DOHH2 (cell line): ENCODE measurements at regions not wholly inside any gene's neighbourhood (a gene's known extent, or its start where the extent isn't known, plus 50 kb on each side); places are given as distances from the start of the nearest gene placed in this dataset.

Source experiments
- H3F3A ChIP-seq: fragments of 200-600 bp; sonication (generic), shearing (Covaris generic); 2 replicates; pipeline ENCODE4 v1.6.0; 2016; ENCODE audit warnings: antibody characterized with exemption, mild to moderate bottlenecking; ENCODE audit not compliant: control insufficient read depth, insufficient read depth
- H3K27ac ChIP-seq: fragments of 200-600 bp; sonication (generic); 2 replicates; pipeline ENCODE4 v1.5.1; 2014; ENCODE audit warnings: low read depth, mild to moderate bottlenecking, low read length, moderate library complexity
- H3K27me3 ChIP-seq: fragments of 200-600 bp; sonication (generic); 2 replicates; pipeline ENCODE4 v1.6.1; 2014; ENCODE audit warnings: mild to moderate bottlenecking, low read length, mixed read lengths; ENCODE audit not compliant: control insufficient read depth
- H3K36me3 ChIP-seq: fragments of 200-600 bp; sonication (generic); 2 replicates; pipeline ENCODE4 v1.6.1; 2014; ENCODE audit warnings: mild to moderate bottlenecking, low read length, moderate library complexity, mixed read lengths; ENCODE audit not compliant: control insufficient read depth
- H3K4me1 ChIP-seq: fragments of 200-600 bp; sonication (generic); 2 replicates; pipeline ENCODE4 v1.6.1; 2014; ENCODE audit warnings: mild to moderate bottlenecking, low read length, mixed read lengths; ENCODE audit not compliant: control insufficient read depth
- H3K4me2 ChIP-seq: fragments of 200-600 bp; sonication (generic); 2 replicates; pipeline ENCODE4 v1.6.0; 2014; ENCODE audit warnings: mild to moderate bottlenecking, low read length, moderate library complexity
- H3K4me3 ChIP-seq: fragments of 200-600 bp; sonication (generic); 2 replicates; pipeline ENCODE4 v1.5.1; 2014; ENCODE audit warnings: mild to moderate bottlenecking, low read length, mixed read lengths
- H3K79me2 ChIP-seq: fragments of 200-600 bp; sonication (generic); 2 replicates; pipeline ENCODE4 v1.6.1; 2014; ENCODE audit warnings: mild to moderate bottlenecking, low read length, mixed read lengths; ENCODE audit not compliant: control insufficient read depth
- H3K9me2 ChIP-seq: fragments of 200-600 bp; sonication (generic); replicated peaks from 2 replicates; pipeline ENCODE4 v1.6.1; 2014; ENCODE audit warnings: mild to moderate bottlenecking, low read length, mixed read lengths; ENCODE audit not compliant: control insufficient read depth
- H3K9me3 ChIP-seq: fragments of 200-600 bp; sonication (generic); 2 replicates; pipeline ENCODE4 v1.6.1; 2014; ENCODE audit warnings: antibody characterized with exemption, low read length, mixed read lengths; ENCODE audit not compliant: control insufficient read depth, insufficient read depth
- H4K20me1 ChIP-seq: fragments of 200-600 bp; sonication (generic); 2 replicates; pipeline ENCODE4 v1.6.0; 2014; ENCODE audit warnings: low read depth, mild to moderate bottlenecking, antibody characterized with exemption, low read length, moderate library complexity; ENCODE audit not compliant: control insufficient read depth, insufficient read depth
- EZH2phosphoT487 ChIP-seq: fragments of 200-600 bp; sonication (generic); IDR thresholded peaks from 2 replicates; pipeline ENCODE4 v1.6.1; 2017; ENCODE audit warnings: borderline replicate concordance, mild to moderate bottlenecking, antibody characterized with exemption, low read length, moderate library complexity, mixed read lengths
- TF ChIP-seq, protein P1 (sequence below): fragments of 200-600 bp; sonication (generic); IDR thresholded peaks from one replicate; pipeline ENCODE4 v1.5.1; 2014; ENCODE audit warnings: antibody characterized with exemption, mild to moderate bottlenecking, low read depth, low read length; ENCODE audit not compliant: poor library complexity, severe bottlenecking

- no peaks in the 10 kb centered on the region for H3K27me3 ChIP-seq
- TF ChIP-seq EZH2phosphoT487, result no peak
- TF ChIP-seq, protein P1, sequence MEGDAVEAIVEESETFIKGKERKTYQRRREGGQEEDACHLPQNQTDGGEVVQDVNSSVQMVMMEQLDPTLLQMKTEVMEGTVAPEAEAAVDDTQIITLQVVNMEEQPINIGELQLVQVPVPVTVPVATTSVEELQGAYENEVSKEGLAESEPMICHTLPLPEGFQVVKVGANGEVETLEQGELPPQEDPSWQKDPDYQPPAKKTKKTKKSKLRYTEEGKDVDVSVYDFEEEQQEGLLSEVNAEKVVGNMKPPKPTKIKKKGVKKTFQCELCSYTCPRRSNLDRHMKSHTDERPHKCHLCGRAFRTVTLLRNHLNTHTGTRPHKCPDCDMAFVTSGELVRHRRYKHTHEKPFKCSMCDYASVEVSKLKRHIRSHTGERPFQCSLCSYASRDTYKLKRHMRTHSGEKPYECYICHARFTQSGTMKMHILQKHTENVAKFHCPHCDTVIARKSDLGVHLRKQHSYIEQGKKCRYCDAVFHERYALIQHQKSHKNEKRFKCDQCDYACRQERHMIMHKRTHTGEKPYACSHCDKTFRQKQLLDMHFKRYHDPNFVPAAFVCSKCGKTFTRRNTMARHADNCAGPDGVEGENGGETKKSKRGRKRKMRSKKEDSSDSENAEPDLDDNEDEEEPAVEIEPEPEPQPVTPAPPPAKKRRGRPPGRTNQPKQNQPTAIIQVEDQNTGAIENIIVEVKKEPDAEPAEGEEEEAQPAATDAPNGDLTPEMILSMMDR, result no peak
- H3K4me1 ChIP-seq, result no peaks in the 10 kb centered on the region
- no peak overlapping the region for H3K27ac ChIP-seq
- no peaks in the 10 kb centered on the region for H3K9me3 ChIP-seq
- H3K79me2 ChIP-seq, result no peaks in the 10 kb centered on the region
- no peaks in the 10 kb centered on the region for H3F3A ChIP-seq
- no peaks in the 10 kb centered on the region for H3K9me2 ChIP-seq
- no peaks in the 10 kb centered on the region for H4K20me1 ChIP-seq
- H3K36me3 ChIP-seq, result no peaks in the 10 kb centered on the region
- H3K4me2 ChIP-seq, result no peak overlapping the region
- no peak overlapping the region for H3K4me3 ChIP-seq
Measured at GRCh38 chr3:16719426-16719825, 114.2 kb upstream of the DAZL start.

DNA sequence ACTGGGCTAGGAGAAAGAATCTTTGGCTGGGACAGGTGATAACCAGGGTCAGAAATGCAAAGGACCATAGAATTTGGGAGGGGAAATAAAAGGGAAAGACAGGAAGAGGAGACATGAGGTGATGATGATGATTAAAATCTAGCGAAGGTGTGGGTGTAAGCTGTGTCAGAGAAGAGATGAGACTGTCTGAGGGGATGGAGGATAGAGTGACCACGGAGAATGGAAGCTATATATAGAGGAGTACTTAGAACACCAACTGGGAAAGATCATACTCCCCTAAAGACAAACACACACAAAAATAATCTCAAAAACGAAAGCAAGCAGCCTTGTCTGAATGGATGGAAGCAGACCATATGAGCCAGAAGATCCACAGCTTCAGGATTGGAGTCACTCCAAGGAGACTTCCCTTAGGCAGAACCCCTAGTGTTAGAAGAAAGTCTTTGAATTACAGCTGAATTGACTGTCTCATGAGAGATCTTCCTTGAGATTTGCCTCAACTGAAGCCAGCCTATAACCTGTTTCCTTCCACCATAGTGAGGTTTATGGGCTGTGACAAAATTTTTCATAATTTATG is 115.2 kb upstream of the DAZL start:
- Histone ChIP-seq H3K36me3 (no peaks in the 10 kb centered on the region), H3K27me3 (no peaks in the 10 kb centered on the region)

GRCh38 chr3:16721494-16721893 is 116.3 kb upstream of the DAZL start:
- no peaks in the 10 kb centered on the region for H3K4me1 ChIP-seq
- H3F3A ChIP-seq, result no peaks in the 10 kb centered on the region
- no peak overlapping the region for H3K27ac ChIP-seq
- H3K9me3 ChIP-seq, result 0 out of 2 replicates have a peak, but pooled peaks cover 5% of the 10 kb centered on the region
- H3K36me3 ChIP-seq, result no peaks in the 10 kb centered on the region
- H3K4me2 ChIP-seq, result no peak overlapping the region
- no peaks in the 10 kb centered on the region for H3K9me2 ChIP-seq
- H3K79me2 ChIP-seq, result no peaks in the 10 kb centered on the region
- TF ChIP-seq EZH2phosphoT487, result no peak
- TF ChIP-seq, protein P1, result no peak
- H4K20me1 ChIP-seq, result no peaks in the 10 kb centered on the region
- H3K27me3 ChIP-seq, result no peaks in the 10 kb centered on the region
- H3K4me3 ChIP-seq, result no peak overlapping the region

More for the DNA sequence above, 115.2 kb upstream of the DAZL start:
- H3K9me3 ChIP-seq, result no peaks in the 10 kb centered on the region
- no peaks in the 10 kb centered on the region for H3K4me1 ChIP-seq
- TF ChIP-seq EZH2phosphoT487, result no peak
- TF ChIP-seq, protein P1, result no peak
- H3F3A ChIP-seq, result no peaks in the 10 kb centered on the region
- no peaks in the 10 kb centered on the region for H3K79me2 ChIP-seq
- H3K27ac ChIP-seq, result no peak overlapping the region
- no peaks in the 10 kb centered on the region for H4K20me1 ChIP-seq
- no peak overlapping the region for H3K4me2 ChIP-seq
- no peaks in the 10 kb centered on the region for H3K9me2 ChIP-seq
- no peak overlapping the region for H3K4me3 ChIP-seq
